NT2/D1 (cell line): ENCODE measurements at regions not wholly inside any gene's neighbourhood (a gene's known extent, or its start where the extent isn't known, plus 50 kb on each side); places are given as distances from the start of the nearest gene placed in this dataset.

Source experiments
- SUZ12 ChIP-seq: IDR thresholded peaks from 2 replicates; pipeline ENCODE4 v1.6.1; 2011; ENCODE audit not compliant: insufficient read length, insufficient read depth; ENCODE audit errors: extremely low read depth
- YY1 ChIP-seq: IDR thresholded peaks from 2 replicates; pipeline ENCODE4 v1.6.1; 2011; ENCODE audit not compliant: insufficient read length, insufficient read depth
- ZNF274 ChIP-seq: IDR thresholded peaks from 2 replicates; pipeline ENCODE4 v1.6.1; 2011; ENCODE audit warnings: mild to moderate bottlenecking, low read depth, low read length

- TF ChIP-seq ZNF274: no peak
- TF ChIP-seq SUZ12: no peak
- TF ChIP-seq YY1: no peak
Measured at GRCh38 chr2:212728717-212729116, 190.1 kb upstream of the ERBB4 start.
